ENCODE measurements at regions not wholly inside any gene's neighbourhood (a gene's known extent, or its start where the extent isn't known, plus 50 kb on each side); places are given as distances from the start of the nearest gene placed in this dataset.

DNA sequence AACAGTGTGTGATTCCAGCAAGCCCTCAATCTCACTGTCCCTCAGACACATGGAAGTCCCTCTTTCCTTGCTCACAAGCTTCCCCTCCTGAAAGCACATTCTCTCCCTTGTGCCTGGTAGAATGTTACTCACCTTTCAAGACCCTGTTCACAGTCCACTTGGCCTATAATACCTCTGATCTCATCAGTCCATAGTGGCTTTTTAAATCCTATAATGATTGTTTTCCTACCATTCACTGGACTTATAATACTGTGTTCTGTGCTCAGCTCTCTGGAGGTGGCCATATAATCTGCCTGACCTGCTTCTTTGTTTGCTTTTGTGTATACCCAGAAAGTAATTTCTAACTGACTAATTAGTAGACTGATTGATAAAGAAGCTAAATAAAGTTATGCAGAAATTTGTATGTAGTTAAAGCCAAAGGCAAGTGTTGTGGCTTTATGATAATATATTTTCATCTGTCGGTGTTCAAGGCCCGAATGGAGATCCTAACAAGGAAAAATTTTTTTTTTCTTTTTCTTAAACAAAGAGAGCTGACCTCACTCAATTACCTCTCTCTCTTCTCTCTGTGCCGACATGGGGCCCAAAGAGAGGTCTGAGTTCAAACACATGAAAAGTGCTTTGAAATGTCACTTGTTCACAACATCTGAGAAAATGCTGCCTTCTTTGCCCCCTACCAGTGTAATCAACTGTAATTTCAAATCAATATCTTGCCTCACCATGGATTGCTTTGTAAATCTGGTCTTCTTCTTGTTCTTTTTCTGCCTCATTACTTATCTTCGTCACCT lies 1033.0 kb upstream of the PIK3C3 start:
- TF ChIP-seq, protein P1, sequence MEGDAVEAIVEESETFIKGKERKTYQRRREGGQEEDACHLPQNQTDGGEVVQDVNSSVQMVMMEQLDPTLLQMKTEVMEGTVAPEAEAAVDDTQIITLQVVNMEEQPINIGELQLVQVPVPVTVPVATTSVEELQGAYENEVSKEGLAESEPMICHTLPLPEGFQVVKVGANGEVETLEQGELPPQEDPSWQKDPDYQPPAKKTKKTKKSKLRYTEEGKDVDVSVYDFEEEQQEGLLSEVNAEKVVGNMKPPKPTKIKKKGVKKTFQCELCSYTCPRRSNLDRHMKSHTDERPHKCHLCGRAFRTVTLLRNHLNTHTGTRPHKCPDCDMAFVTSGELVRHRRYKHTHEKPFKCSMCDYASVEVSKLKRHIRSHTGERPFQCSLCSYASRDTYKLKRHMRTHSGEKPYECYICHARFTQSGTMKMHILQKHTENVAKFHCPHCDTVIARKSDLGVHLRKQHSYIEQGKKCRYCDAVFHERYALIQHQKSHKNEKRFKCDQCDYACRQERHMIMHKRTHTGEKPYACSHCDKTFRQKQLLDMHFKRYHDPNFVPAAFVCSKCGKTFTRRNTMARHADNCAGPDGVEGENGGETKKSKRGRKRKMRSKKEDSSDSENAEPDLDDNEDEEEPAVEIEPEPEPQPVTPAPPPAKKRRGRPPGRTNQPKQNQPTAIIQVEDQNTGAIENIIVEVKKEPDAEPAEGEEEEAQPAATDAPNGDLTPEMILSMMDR (IDR thresholded peaks at IDR 0.05): no peak
- TF ChIP-seq POLR2A (IDR thresholded peaks at IDR 0.05): no peak
